Psoas muscle (tissue), 7 donors: ENCODE measurements at regions not wholly inside any gene's neighbourhood (a gene's known extent, or its start where the extent isn't known, plus 50 kb on each side); places are given as distances from the start of the nearest gene placed in this dataset.

Source experiments
- ATAC-seq, 4 donors: fragments of 200-7000 bp; cut with Tn5 transposase; one replicate each; pipeline ENCODE4 v1.9.1; 2020; ENCODE audit warnings: moderate library complexity in 3 of 4, mild to moderate bottlenecking in 2 of 4
- DNase-seq, 2 donors: peaks; one replicate each; pipeline ENCODE4 v3.0.0-alpha.2; 2020
- H3K27ac ChIP-seq: fragments of 200-600 bp; one replicate; pipeline ENCODE4 v1.8.0; 2022
- H3K27me3 ChIP-seq, 3 donors: fragments of 200-600 bp in 1 of 3; one replicate each; pipeline versions ENCODE4 v1.6.1 to v1.8.0; 2013 to 2022; ENCODE audit warnings: low read length in 2 of 3, mild to moderate bottlenecking in 2 of 3, moderate library complexity in 1 of 3; ENCODE audit not compliant: insufficient read depth in 3 of 3
- H3K36me3 ChIP-seq, 2 donors: fragments of 200-600 bp in 1 of 2; one replicate each; pipeline versions ENCODE4 v1.6.1 to v1.8.0; 2013 to 2022; ENCODE audit warnings: low read depth in 1 of 2, mild to moderate bottlenecking in 1 of 2, moderate library complexity in 1 of 2; ENCODE audit not compliant: insufficient read depth in 1 of 2
- H3K4me1 ChIP-seq: fragments of 200-600 bp; one replicate; pipeline ENCODE4 v1.8.0; 2022
- H3K4me3 ChIP-seq: fragments of 200-600 bp; one replicate; pipeline ENCODE4 v1.8.0; 2022; ENCODE audit warnings: mild to moderate bottlenecking
- H3K9me3 ChIP-seq: fragments of 200-600 bp; one replicate; pipeline ENCODE4 v1.8.0; 2022
- WGBS, 3 donors: extraction: QIAGEN DNeasy Blood & Tissue Kit; methylation state at CpG; one replicate each; pipeline versions ENCODE4 v1.1.6 to v1.1.7; 2013; 5-methylcytosine and 5-hydroxymethylcytosine counted together
- intact Hi-C, 2 donors: fragments of 100-400 bp; cut with DNase I; formaldehyde crosslinking; loops; one replicate each; pipeline versions ENCODE4 v1.11.0 to v1.14.2; 2022
- TF ChIP-seq, protein P1 (sequence below): fragments of 200-600 bp; IDR thresholded peaks from one replicate; pipeline ENCODE4 v1.8.0; 2022; ENCODE audit warnings: antibody characterized with exemption
- donor health status: healthy with polysubstance abuse.
- donor health status: DM: no; HTN: no; CAD: no; lungs with moderate emphysema.
- donor health status: Bipolar disorder and iron deficiency.
- donor health status: healthy.
- donor health status: DM: yes; HTN: yes; CAD: no.
- donor health status: DM: no; HTN: no; CAD: no.
- donor health status: DM: yes; HTN: yes; CAD: no.

DNA sequence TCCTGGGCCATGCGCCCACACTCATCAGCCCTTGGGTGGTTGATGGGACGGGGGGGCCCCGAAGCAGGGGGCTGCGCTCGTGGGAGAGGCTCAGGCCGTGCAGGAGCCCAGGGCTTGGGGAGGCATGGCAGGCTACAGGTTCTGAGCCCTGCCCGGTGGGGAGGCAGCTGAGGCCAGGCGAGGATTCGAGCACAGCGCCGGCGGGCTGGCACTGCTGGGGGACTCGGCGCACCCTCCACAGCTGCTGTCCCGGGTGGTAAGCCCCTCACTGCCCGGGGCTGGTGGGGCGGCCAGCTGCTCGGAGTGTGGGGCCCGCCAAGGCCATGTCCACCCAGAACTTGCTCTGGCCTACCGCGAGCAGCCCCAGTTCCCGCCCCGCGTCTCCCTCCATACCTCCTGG lies 295.8 kb upstream of the SEL1L start:
- H3K9me3 ChIP-seq = no peaks in the 10 kb centered on the region
- no peak overlapping the region for H3K27ac ChIP-seq
- no peaks in the 10 kb centered on the region for H3K27me3 ChIP-seq
- H3K36me3 ChIP-seq = no peaks in the 10 kb centered on the region
- no peak overlapping the region for H3K4me3 ChIP-seq
- no peaks in the 10 kb centered on the region for H3K4me1 ChIP-seq
- 89 to 96% (median 92%) methylated on average over 24 of the region's 24 CpGs for WGBS, 3 donors
- intact Hi-C loops = no loop called here
- ATAC-seq (no peak), DNase-seq (peak in 1 of 2 donors; percentile 45)
- TF ChIP-seq, protein P1, sequence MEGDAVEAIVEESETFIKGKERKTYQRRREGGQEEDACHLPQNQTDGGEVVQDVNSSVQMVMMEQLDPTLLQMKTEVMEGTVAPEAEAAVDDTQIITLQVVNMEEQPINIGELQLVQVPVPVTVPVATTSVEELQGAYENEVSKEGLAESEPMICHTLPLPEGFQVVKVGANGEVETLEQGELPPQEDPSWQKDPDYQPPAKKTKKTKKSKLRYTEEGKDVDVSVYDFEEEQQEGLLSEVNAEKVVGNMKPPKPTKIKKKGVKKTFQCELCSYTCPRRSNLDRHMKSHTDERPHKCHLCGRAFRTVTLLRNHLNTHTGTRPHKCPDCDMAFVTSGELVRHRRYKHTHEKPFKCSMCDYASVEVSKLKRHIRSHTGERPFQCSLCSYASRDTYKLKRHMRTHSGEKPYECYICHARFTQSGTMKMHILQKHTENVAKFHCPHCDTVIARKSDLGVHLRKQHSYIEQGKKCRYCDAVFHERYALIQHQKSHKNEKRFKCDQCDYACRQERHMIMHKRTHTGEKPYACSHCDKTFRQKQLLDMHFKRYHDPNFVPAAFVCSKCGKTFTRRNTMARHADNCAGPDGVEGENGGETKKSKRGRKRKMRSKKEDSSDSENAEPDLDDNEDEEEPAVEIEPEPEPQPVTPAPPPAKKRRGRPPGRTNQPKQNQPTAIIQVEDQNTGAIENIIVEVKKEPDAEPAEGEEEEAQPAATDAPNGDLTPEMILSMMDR = no peak

DNA sequence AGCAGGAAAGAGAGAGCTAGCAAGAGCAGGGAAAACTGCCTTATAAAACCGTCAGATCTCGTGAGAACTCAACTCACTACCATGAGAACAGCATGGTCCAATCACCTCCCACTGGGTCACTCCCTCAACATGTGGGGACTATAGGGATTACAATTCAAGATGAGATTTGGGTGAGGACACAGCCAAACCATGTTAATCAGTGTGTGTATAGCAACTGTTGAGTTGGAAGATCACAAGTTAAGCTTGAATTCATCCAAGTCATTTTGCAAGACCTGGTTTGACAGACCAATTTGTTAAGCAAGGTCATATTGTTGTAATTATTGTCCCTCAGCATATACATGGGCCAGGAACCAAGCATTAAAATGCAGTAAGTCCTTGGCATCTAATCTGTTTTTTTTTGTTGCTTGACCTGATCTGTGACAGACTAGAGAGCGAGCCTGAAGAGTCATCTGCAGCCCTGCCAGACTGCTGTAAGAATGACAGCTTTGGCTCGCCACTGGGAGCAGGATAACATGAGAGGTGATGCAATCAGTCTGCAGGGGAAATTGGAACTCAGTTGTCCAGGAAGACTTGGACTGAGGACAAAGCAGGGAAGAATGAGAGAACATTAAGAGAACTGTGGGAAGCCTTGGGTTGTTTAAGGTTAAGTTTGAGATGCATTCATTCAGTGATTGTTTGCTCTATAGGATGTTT lies 297.6 kb upstream of the SEL1L start:
- 31 to 37% (median 36%) methylated on average over 4 of the region's 4 CpGs for WGBS, 3 donors

DNA sequence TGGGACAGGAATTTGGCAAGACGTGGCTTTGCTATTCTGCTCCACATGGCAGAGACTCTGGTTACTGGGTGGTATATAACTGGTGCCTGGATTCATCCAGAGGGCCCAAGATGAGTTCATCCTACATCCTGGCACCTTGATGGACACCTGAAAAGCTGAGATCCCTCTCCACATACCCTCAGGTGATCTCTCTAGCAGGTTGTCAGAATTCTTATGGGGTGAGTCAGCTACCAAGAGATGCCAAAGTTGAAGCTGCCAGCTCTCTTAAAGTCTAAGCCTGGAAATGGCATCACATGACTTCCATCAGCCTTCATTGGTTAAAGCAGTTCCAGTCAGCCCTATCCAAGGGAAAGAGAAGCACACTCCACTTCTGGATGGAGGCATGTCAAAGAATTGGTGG lies 300.7 kb upstream of the SEL1L start:
- H3K27ac ChIP-seq = no peak overlapping the region
- WGBS, 3 donors = 41 to 55% (median 43%) methylated on average over 1 of the region's 1 CpG
- intact Hi-C loops = no loop called here
- no peaks in the 10 kb centered on the region for H3K4me1 ChIP-seq
- TF ChIP-seq, protein P1 = no peak
- no peak for DNase-seq
- ATAC-seq = no peak
- H3K27me3 ChIP-seq = no peaks in the 10 kb centered on the region
- no peak overlapping the region for H3K4me3 ChIP-seq
- no peaks in the 10 kb centered on the region for H3K36me3 ChIP-seq
- peaks cover 2% of the 10 kb centered on the region for H3K9me3 ChIP-seq

More for the DNA sequence above, 297.6 kb upstream of the SEL1L start:
- H3K27ac ChIP-seq = no peak overlapping the region
- H3K27me3 ChIP-seq = no peaks in the 10 kb centered on the region
- TF ChIP-seq, protein P1 = no peak
- intact Hi-C loops = no loop called here
- no peak overlapping the region for H3K4me3 ChIP-seq
- H3K4me1 ChIP-seq = no peaks in the 10 kb centered on the region
- DNase-seq (peak; percentile 63 to 82), ATAC-seq (peak; percentile 67 to 86 (median 78))
- H3K9me3 ChIP-seq = peaks cover 2% of the 10 kb centered on the region
- no peaks in the 10 kb centered on the region for H3K36me3 ChIP-seq

DNA sequence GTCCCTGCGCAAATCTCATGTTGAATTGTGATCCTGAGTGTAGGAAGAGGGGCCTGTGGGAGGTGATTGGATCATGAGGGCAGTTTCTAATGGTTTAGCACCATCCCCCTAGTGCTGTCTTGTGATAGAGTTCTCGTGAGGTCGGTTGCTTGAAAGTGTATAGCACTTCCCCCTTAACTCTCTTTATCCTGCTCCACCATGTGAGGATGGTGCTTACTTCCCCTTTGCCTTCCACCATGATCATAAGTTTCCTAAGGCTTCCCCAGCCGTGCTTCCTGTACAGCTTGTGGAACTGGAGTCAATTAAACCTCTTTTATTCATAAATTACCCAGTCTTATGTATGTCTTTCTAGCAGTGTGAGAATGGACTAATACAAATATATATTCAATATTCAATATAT lies 303.7 kb upstream of the SEL1L start:
- peaks cover 2% of the 10 kb centered on the region for H3K9me3 ChIP-seq
- DNase-seq = no peak
- no peak overlapping the region for H3K27ac ChIP-seq
- ATAC-seq = no peak
- H3K36me3 ChIP-seq = no peaks in the 10 kb centered on the region
- 80 to 84% (median 80%) methylated on average over 4 of the region's 4 CpGs for WGBS, 3 donors
- H3K4me1 ChIP-seq = no peaks in the 10 kb centered on the region
- TF ChIP-seq, protein P1 = no peak
- no peaks in the 10 kb centered on the region for H3K27me3 ChIP-seq
- no peak overlapping the region for H3K4me3 ChIP-seq
- intact Hi-C loops = no loop called here

DNA sequence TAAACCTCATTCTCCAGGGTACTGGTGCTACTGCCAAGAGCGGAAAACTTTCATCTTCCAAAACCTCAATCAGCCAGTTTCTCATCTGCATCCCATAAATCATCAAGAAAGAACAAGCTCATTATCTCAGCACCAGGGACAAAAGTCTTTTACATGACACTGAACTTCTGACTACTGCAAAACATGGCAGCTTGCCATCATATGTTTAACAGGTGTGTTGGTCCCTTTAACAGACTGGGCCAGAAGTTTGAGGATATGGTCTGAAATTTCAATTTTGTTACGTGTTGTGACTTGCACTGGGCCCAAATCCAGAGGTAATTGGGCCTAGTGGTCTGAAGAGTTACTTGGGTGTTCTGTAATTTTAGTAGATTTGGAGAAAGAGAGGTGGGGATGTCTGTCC lies 305.4 kb upstream of the SEL1L start:
- TF ChIP-seq, protein P1 = no peak
- intact Hi-C loops = no loop called here
- H3K4me3 ChIP-seq = no peak overlapping the region
- DNase-seq (no peak), ATAC-seq (no peak)
- H3K4me1 ChIP-seq = no peaks in the 10 kb centered on the region
- no peak overlapping the region for H3K27ac ChIP-seq
- H3K27me3 ChIP-seq = no peaks in the 10 kb centered on the region
- WGBS, 3 donors = 27 to 33% (median 32%) methylated on average over 2 of the region's 2 CpGs
- H3K9me3 ChIP-seq = peaks cover 2% of the 10 kb centered on the region
- no peaks in the 10 kb centered on the region for H3K36me3 ChIP-seq
